ENCODE measurements at regions not wholly inside any gene's neighbourhood (a gene's known extent, or its start where the extent isn't known, plus 50 kb on each side); places are given as distances from the start of the nearest gene placed in this dataset.

GRCh38 chr13:80903911-80904310 lies 563.0 kb upstream of the SPRY2 start:
- TF ChIP-seq SP1 (IDR thresholded peaks at IDR 0.05) (no peak), ELF4 (IDR thresholded peaks at IDR 0.05) (no peak), FOXA1 (IDR thresholded peaks at IDR 0.05) (no peak), FOXK2 (IDR thresholded peaks at IDR 0.05) (no peak), ARNT (IDR thresholded peaks at IDR 0.05) (no peak), FOXM1 (IDR thresholded peaks at IDR 0.05; ENCODE audit: borderline replicate concordance) (no peak), SUZ12 (IDR thresholded peaks at IDR 0.05) (no peak), ZNF384 (IDR thresholded peaks at IDR 0.05) (no peak)
